DND-41 (cell line): ENCODE measurements at regions not wholly inside any gene's neighbourhood (a gene's known extent, or its start where the extent isn't known, plus 50 kb on each side); places are given as distances from the start of the nearest gene placed in this dataset.

Source experiments
- EZH2 ChIP-seq: IDR thresholded peaks from 3 replicates; pipeline ENCODE4 v1.6.1; 2012; ENCODE audit warnings: borderline replicate concordance, low read depth, mild to moderate bottlenecking, moderate library complexity, low read length, inconsistent platforms; ENCODE audit not compliant: severe bottlenecking
- TF ChIP-seq, protein P1 (sequence below): IDR thresholded peaks from 2 replicates; pipeline ENCODE4 v1.5.1; 2012; ENCODE audit warnings: borderline replicate concordance, low read length, moderate library complexity, mild to moderate bottlenecking; ENCODE audit not compliant: poor library complexity, severe bottlenecking; ENCODE audit errors: extremely low read depth

DNA sequence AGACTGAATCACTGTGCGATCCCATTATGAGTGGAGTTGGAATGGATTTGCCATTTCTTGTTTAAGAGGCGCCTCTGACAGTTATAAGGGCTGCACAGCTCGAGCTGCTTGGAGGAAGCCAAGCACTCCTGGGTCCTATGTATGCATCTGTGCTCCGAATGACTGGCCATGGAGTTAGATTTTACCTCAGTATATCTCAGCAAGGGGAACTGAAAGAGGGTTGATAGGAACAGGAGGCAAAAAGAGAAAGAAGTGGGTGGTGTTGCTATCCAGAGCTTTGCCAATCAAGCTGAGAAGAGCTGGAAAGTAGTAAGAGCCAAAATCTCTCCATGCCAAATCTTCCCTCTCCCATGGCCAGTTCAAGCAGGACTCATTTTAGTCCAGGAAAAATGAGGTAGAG is 632.0 kb upstream of the KIRREL3 start:
- TF ChIP-seq, protein P1, sequence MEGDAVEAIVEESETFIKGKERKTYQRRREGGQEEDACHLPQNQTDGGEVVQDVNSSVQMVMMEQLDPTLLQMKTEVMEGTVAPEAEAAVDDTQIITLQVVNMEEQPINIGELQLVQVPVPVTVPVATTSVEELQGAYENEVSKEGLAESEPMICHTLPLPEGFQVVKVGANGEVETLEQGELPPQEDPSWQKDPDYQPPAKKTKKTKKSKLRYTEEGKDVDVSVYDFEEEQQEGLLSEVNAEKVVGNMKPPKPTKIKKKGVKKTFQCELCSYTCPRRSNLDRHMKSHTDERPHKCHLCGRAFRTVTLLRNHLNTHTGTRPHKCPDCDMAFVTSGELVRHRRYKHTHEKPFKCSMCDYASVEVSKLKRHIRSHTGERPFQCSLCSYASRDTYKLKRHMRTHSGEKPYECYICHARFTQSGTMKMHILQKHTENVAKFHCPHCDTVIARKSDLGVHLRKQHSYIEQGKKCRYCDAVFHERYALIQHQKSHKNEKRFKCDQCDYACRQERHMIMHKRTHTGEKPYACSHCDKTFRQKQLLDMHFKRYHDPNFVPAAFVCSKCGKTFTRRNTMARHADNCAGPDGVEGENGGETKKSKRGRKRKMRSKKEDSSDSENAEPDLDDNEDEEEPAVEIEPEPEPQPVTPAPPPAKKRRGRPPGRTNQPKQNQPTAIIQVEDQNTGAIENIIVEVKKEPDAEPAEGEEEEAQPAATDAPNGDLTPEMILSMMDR = no peak
- TF ChIP-seq EZH2 = no peak
